OCI-LY3 (cell line): ENCODE measurements at regions not wholly inside any gene's neighbourhood (a gene's known extent, or its start where the extent isn't known, plus 50 kb on each side); places are given as distances from the start of the nearest gene placed in this dataset.
"Not testable (repeated sequence)": the region's sequence is repeated elsewhere in the genome, so short reads cannot be mapped to it uniquely, and the experiment has no call there.

ENCODE experiments used
- CTCF ChIP-seq: fragments of 200-600, 300-600 bp; sonication (generic); IDR thresholded peaks from 2 replicates; pipeline ENCODE4 v1.5.1; 2014; ENCODE audit warnings: antibody characterized with exemption, low read length, low read depth
- EZH2phosphoT487 ChIP-seq: fragments of 200-600 bp; shearing (Covaris generic); IDR thresholded peaks from 2 replicates; pipeline ENCODE4 v1.6.1; 2018; ENCODE audit warnings: antibody characterized with exemption, mixed run types, low read depth

GRCh38 chr16:21365541-21365940, 87.5 kb upstream of the CRYM start:
- TF ChIP-seq CTCF, EZH2phosphoT487: not testable (repeated sequence)
